ENCODE measurements at regions not wholly inside any gene's neighbourhood (a gene's known extent, or its start where the extent isn't known, plus 50 kb on each side); places are given as distances from the start of the nearest gene placed in this dataset.

- no peaks in the 10 kb centered on the region for H3K36me3 ChIP-seq
- H3K9me3 ChIP-seq, result no peaks in the 10 kb centered on the region
- no peak overlapping the region for H3K27ac ChIP-seq
- intact Hi-C loops (cut with DNase I; ENCODE audit: low total_unique reads), result no loop called here
- no peak for DNase-seq
- no peaks in the 10 kb centered on the region for H3K27me3 ChIP-seq
- TF ChIP-seq CTCF (IDR thresholded peaks at IDR 0.05) (no peak), POLR2A (IDR thresholded peaks at IDR 0.05) (no peak)
- H3K4me1 ChIP-seq, result no peaks in the 10 kb centered on the region
- H3K4me3 ChIP-seq, result no peak overlapping the region
Observed at GRCh38 chr2:891734-892133, 58.9 kb upstream of the SNTG2 start.

- H3K27ac ChIP-seq, result no peak overlapping the region
- intact Hi-C loops (cut with DNase I; ENCODE audit: low total_unique reads), result no loop called here
- H3K4me3 ChIP-seq, result no peak overlapping the region
- no peaks in the 10 kb centered on the region for H3K36me3 ChIP-seq
- no peaks in the 10 kb centered on the region for H3K27me3 ChIP-seq
- no peak for DNase-seq
- no peaks in the 10 kb centered on the region for H3K4me1 ChIP-seq
- H3K9me3 ChIP-seq, result no peaks in the 10 kb centered on the region
- TF ChIP-seq CTCF (IDR thresholded peaks at IDR 0.05) (no peak), POLR2A (IDR thresholded peaks at IDR 0.05) (no peak)
Observed at GRCh38 chr2:890791-891190, 59.9 kb upstream of the SNTG2 start.

GRCh38 chr2:890214-890613 is 60.4 kb upstream of the SNTG2 start:
- no peaks in the 10 kb centered on the region for H3K36me3 ChIP-seq
- intact Hi-C loops (cut with DNase I; ENCODE audit: low total_unique reads), result no loop called here
- DNase-seq, result no peak
- no peak for TF ChIP-seq CTCF (IDR thresholded peaks at IDR 0.05)
- TF ChIP-seq POLR2A (IDR thresholded peaks at IDR 0.05), result no peak
- no peaks in the 10 kb centered on the region for H3K27me3 ChIP-seq
- no peak overlapping the region for H3K4me3 ChIP-seq
- H3K4me1 ChIP-seq, result no peaks in the 10 kb centered on the region
- no peak overlapping the region for H3K27ac ChIP-seq
- H3K9me3 ChIP-seq, result no peaks in the 10 kb centered on the region

- Histone ChIP-seq H3K27me3 (no peaks in the 10 kb centered on the region), H3K4me1 (no peaks in the 10 kb centered on the region), H3K27ac (no peak overlapping the region), H3K36me3 (no peaks in the 10 kb centered on the region), H3K9me3 (no peaks in the 10 kb centered on the region), H3K4me3 (no peak overlapping the region)
- DNase-seq, result no peak
- TF ChIP-seq POLR2A (IDR thresholded peaks at IDR 0.05), result no peak
- TF ChIP-seq CTCF (IDR thresholded peaks at IDR 0.05), result no peak
- intact Hi-C loops (cut with DNase I; ENCODE audit: low total_unique reads), result no loop called here
Observed at GRCh38 chr2:888906-889566, 61.6 kb upstream of the SNTG2 start.

GRCh38 chr2:888211-888801 is 62.3 kb upstream of the SNTG2 start:
- Histone ChIP-seq H3K27ac (no peak overlapping the region), H3K4me3 (no peak overlapping the region), H3K9me3 (no peaks in the 10 kb centered on the region), H3K4me1 (no peaks in the 10 kb centered on the region), H3K27me3 (no peaks in the 10 kb centered on the region), H3K36me3 (no peaks in the 10 kb centered on the region)
- TF ChIP-seq POLR2A (IDR thresholded peaks at IDR 0.05), result no peak
- TF ChIP-seq CTCF (IDR thresholded peaks at IDR 0.05), result no peak
- intact Hi-C loops (cut with DNase I; ENCODE audit: low total_unique reads), result no loop called here
- DNase-seq, result no peak
